ENCODE measurements at regions not wholly inside any gene's neighbourhood (a gene's known extent, or its start where the extent isn't known, plus 50 kb on each side); places are given as distances from the start of the nearest gene placed in this dataset.

DNA sequence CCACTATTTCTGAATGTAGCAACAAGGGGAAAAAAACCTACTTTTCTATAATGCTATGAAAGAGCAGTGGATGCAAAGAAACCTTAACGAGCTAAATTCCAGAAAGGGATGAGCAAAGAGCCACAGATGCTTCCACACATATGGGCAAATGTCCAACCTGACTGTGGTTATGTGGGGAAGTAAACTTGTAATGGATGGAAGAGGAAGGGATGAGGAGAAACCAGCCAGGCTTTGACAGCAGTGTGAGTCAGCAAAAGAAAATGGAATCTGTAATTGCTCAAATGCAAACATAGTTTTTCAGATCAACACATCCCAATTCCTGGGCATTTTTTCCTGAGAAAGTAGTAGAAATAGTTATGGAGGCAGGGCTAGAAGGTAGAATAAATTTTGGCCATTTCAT lies 204.8 kb upstream of the CPHXL start:
- Mint-ChIP-seq H3K9me3 (ENCODE audit: insufficient read depth) (peaks cover 3% of the 10 kb centered on the region), H3K27ac (no peak overlapping the region), H3K4me1 (no peaks in the 10 kb centered on the region), H3K4me3 (no peak overlapping the region), H3K27me3 (no peaks in the 10 kb centered on the region)
- Histone ChIP-seq H3K4me2 (replicated peaks; ENCODE audit: low read depth, low read length, poor library complexity, severe bottlenecking) (no peak overlapping the region), H3K79me2 (ENCODE audit: control insufficient read depth, insufficient read depth, low read length) (no peaks in the 10 kb centered on the region), H4K20me1 (ENCODE audit: control insufficient read depth, insufficient read depth, low read length, poor library complexity, severe bottlenecking) (no peaks in the 10 kb centered on the region), H3K4me3 (ENCODE audit: control extremely low read depth in 1 of 5, extremely low read depth in 1 of 5, insufficient read depth in 1 of 5, low read depth in 2 of 5, low read length in 4 of 5) (no peak overlapping the region), H3K9me3 (ENCODE audit: control extremely low read depth in 1 of 3, control insufficient read depth in 2 of 3, insufficient read depth in 1 of 3, low read length in 2 of 3) (no peaks in the 10 kb centered on the region), H3K4me1 (ENCODE audit: control insufficient read depth in 2 of 2, insufficient read depth in 2 of 2, low read length in 2 of 2) (no peaks in the 10 kb centered on the region), H3K36me3 (replicated peaks in 1 of 2; ENCODE audit: control extremely low read depth in 1 of 2, control insufficient read depth in 1 of 2, extremely low read depth in 1 of 2, insufficient read depth in 2 of 2, low read length in 1 of 2) (no peaks in the 10 kb centered on the region), H3K9ac (ENCODE audit: low read length) (no peak overlapping the region), H3K27me3 (replicated peaks in 1 of 4; ENCODE audit: control extremely low read depth in 1 of 4, control insufficient read depth in 3 of 4, insufficient read depth in 4 of 4, low read length in 3 of 4) (no peaks in the 10 kb centered on the region), H3K27ac (ENCODE audit: low read length in 2 of 2) (no peak overlapping the region), H2AFZ (ENCODE audit: insufficient read depth, low read depth, low read length, poor library complexity, severe bottlenecking) (no peak overlapping the region)
- 60% methylated on average over 1 of the region's 1 CpG for WGBS (ENCODE audit: insufficient coverage)
- intact Hi-C loops (cut with micrococcal nuclease): no loop called here
- POLR2A ChIA-PET: no interaction called here
- ATAC-seq (ENCODE audit: low read depth) (no peak), DNase-seq (no peak)
- CTCF ChIA-PET: no interaction called here
- TF ChIP-seq, protein P1, sequence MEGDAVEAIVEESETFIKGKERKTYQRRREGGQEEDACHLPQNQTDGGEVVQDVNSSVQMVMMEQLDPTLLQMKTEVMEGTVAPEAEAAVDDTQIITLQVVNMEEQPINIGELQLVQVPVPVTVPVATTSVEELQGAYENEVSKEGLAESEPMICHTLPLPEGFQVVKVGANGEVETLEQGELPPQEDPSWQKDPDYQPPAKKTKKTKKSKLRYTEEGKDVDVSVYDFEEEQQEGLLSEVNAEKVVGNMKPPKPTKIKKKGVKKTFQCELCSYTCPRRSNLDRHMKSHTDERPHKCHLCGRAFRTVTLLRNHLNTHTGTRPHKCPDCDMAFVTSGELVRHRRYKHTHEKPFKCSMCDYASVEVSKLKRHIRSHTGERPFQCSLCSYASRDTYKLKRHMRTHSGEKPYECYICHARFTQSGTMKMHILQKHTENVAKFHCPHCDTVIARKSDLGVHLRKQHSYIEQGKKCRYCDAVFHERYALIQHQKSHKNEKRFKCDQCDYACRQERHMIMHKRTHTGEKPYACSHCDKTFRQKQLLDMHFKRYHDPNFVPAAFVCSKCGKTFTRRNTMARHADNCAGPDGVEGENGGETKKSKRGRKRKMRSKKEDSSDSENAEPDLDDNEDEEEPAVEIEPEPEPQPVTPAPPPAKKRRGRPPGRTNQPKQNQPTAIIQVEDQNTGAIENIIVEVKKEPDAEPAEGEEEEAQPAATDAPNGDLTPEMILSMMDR (IDR thresholded peaks at IDR 0.05): no peak
- TF ChIP-seq EZH2 (IDR thresholded peaks at IDR 0.05; ENCODE audit: borderline replicate concordance, insufficient read depth, low read depth, low read length, poor library complexity, severe bottlenecking): no peak

DNA sequence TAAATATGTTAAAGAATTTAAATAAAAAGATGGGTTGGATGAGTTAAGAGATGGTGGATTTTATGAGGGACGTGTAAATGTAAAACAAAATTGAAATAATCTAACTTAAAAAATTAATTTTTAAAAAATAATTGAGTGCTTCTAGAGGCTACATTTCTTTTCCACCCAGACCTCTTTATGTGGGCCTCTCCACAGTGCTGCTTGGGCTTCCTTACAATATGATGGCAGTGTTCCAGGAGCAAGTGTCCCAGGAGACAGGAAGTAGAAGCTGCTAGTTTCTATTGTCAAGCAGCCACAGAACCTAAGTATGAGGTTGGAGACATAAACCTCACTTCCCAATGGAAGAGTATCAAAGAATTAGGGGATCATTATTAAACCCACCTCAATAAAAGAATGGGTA lies 205.7 kb upstream of the CPHXL start:
- Histone ChIP-seq H4K20me1 (ENCODE audit: control insufficient read depth, insufficient read depth, low read length, poor library complexity, severe bottlenecking) (no peaks in the 10 kb centered on the region), H3K27ac (ENCODE audit: low read length in 2 of 2) (no peak overlapping the region), H3K27me3 (replicated peaks in 1 of 4; ENCODE audit: control extremely low read depth in 1 of 4, control insufficient read depth in 3 of 4, insufficient read depth in 4 of 4, low read length in 3 of 4) (no peaks in the 10 kb centered on the region), H3K4me1 (ENCODE audit: control insufficient read depth in 2 of 2, insufficient read depth in 2 of 2, low read length in 2 of 2) (no peaks in the 10 kb centered on the region), H3K79me2 (ENCODE audit: control insufficient read depth, insufficient read depth, low read length) (no peaks in the 10 kb centered on the region), H2AFZ (ENCODE audit: insufficient read depth, low read depth, low read length, poor library complexity, severe bottlenecking) (no peak overlapping the region), H3K9ac (ENCODE audit: low read length) (no peak overlapping the region), H3K4me2 (replicated peaks; ENCODE audit: low read depth, low read length, poor library complexity, severe bottlenecking) (no peak overlapping the region), H3K9me3 (ENCODE audit: control extremely low read depth in 1 of 3, control insufficient read depth in 2 of 3, insufficient read depth in 1 of 3, low read length in 2 of 3) (no peaks in the 10 kb centered on the region), H3K4me3 (ENCODE audit: control extremely low read depth in 1 of 5, extremely low read depth in 1 of 5, insufficient read depth in 1 of 5, low read depth in 2 of 5, low read length in 4 of 5) (no peak overlapping the region), H3K36me3 (replicated peaks in 1 of 2; ENCODE audit: control extremely low read depth in 1 of 2, control insufficient read depth in 1 of 2, extremely low read depth in 1 of 2, insufficient read depth in 2 of 2, low read length in 1 of 2) (no peaks in the 10 kb centered on the region)
- DNase-seq (no peak), ATAC-seq (ENCODE audit: low read depth) (no peak)
- no CpG with 5 or more reads among the region's 1 CpG for WGBS (ENCODE audit: insufficient coverage)
- ChIA-PET CTCF (no interaction called here), POLR2A (no interaction called here)
- Mint-ChIP-seq H3K9me3 (ENCODE audit: insufficient read depth) (peaks cover 3% of the 10 kb centered on the region), H3K27me3 (no peaks in the 10 kb centered on the region), H3K27ac (no peak overlapping the region), H3K4me1 (no peaks in the 10 kb centered on the region), H3K4me3 (no peak overlapping the region)
- TF ChIP-seq, protein P1 (IDR thresholded peaks at IDR 0.05): no peak
- no peak for TF ChIP-seq EZH2 (IDR thresholded peaks at IDR 0.05; ENCODE audit: borderline replicate concordance, insufficient read depth, low read depth, low read length, poor library complexity, severe bottlenecking)
- intact Hi-C loops (cut with micrococcal nuclease): no loop called here

Measured in B cell (primary cell).